ENCODE measurements at regions not wholly inside any gene's neighbourhood (a gene's known extent, or its start where the extent isn't known, plus 50 kb on each side); places are given as distances from the start of the nearest gene placed in this dataset.

DNA sequence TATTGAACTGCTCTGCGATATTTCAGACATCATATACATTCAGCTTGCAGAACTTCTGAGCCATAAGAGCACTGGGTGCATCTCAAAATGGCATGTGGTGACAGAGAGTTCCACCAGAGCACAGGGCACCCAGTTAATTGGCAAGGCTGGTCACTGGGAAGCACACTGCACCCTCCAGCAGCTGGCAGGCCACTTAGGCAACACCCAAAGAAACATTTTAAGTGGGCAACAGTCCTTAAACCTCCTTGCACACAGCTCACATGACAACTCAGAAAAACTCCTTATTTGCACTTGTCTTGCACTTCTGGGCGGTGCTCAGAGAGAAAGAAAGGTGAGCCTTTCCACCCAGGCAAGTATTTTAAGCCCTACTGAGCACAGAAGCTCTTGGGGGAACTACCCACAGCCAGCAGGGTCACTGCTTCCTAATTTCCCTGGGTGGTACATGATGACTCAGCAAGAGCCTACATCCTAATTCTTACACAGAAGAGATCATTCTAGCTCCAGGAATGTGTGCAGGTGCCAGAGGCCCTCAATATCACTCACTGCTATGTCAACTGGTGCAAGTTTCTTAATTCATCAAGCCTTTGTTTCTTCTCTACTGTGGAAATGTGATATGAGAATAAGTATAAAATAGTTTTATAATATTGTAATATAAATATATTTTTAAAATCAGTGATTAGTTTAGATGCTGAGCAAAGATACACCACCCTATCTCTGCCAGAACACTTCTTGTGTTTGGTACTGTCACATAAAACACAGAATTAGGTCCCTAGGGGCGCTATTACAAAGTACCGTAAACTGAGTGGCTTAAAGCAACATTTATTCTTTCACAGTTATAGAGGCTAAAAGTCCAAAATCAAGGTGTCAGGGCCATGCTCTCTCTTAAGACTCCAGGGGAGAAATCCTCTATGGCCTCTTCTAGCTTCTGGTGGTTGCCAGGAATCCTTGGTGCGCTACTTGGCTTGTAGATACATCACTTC is 155.1 kb upstream of the PPARGC1A start (continued):
- TF ChIP-seq, protein P1, sequence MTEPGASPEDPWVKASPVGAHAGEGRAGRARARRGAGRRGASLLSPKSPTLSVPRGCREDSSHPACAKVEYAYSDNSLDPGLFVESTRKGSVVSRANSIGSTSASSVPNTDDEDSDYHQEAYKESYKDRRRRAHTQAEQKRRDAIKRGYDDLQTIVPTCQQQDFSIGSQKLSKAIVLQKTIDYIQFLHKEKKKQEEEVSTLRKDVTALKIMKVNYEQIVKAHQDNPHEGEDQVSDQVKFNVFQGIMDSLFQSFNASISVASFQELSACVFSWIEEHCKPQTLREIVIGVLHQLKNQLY (CRISPR knock-in tag; IDR thresholded peaks at IDR 0.05) = no peak
- TF ChIP-seq MYBL2 (CRISPR knock-in tag; IDR thresholded peaks at IDR 0.05) (no peak), HMGA2 (CRISPR knock-in tag; IDR thresholded peaks at IDR 0.05) (no peak), RORB (CRISPR knock-in tag; IDR thresholded peaks at IDR 0.05) (no peak)
- TF ChIP-seq, protein P2, sequence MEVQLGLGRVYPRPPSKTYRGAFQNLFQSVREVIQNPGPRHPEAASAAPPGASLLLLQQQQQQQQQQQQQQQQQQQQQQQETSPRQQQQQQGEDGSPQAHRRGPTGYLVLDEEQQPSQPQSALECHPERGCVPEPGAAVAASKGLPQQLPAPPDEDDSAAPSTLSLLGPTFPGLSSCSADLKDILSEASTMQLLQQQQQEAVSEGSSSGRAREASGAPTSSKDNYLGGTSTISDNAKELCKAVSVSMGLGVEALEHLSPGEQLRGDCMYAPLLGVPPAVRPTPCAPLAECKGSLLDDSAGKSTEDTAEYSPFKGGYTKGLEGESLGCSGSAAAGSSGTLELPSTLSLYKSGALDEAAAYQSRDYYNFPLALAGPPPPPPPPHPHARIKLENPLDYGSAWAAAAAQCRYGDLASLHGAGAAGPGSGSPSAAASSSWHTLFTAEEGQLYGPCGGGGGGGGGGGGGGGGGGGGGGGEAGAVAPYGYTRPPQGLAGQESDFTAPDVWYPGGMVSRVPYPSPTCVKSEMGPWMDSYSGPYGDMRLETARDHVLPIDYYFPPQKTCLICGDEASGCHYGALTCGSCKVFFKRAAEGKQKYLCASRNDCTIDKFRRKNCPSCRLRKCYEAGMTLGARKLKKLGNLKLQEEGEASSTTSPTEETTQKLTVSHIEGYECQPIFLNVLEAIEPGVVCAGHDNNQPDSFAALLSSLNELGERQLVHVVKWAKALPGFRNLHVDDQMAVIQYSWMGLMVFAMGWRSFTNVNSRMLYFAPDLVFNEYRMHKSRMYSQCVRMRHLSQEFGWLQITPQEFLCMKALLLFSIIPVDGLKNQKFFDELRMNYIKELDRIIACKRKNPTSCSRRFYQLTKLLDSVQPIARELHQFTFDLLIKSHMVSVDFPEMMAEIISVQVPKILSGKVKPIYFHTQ (CRISPR knock-in tag; IDR thresholded peaks at IDR 0.05) = no peak
- TF ChIP-seq, protein P3, sequence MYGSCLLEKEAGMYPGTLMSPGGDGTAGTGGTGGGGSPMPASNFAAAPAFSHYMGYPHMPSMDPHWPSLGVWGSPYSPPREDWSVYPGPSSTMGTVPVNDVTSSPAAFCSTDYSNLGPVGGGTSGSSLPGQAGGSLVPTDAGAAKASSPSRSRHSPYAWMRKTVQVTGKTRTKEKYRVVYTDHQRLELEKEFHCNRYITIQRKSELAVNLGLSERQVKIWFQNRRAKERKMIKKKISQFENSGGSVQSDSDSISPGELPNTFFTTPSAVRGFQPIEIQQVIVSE (CRISPR knock-in tag; IDR thresholded peaks at IDR 0.05; ENCODE audit: borderline replicate concordance) = no peak

DNA sequence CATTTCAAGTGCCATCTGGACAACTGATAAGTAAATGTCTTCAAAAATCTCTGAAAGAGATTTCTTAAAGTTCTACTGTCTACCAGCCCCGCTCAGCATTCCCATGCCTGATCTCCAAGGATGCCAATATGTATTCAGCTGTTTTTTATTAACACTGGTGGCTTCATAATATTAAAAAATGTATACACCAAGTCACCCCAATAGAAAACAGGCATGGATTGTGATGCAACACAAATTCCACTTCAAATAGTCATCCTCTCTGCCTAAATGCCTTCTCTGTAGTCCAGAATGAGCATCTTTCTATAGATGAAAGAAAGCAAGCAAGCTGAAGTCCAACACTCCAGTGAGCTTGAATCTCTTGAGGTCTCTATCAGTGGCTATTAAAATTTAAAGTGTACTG is 152.2 kb upstream of the PPARGC1A start:
- no peak for DNase-seq (ENCODE audit: low spot score)
- Mint-ChIP-seq H3K4me3 (no peak overlapping the region), H3K27me3 (ENCODE audit: low read depth) (no peaks in the 10 kb centered on the region), H3K36me3 (no peaks in the 10 kb centered on the region), H3K9me3 (no peaks in the 10 kb centered on the region), H3K4me1 (no peaks in the 10 kb centered on the region), H3K27ac (no peak overlapping the region)
- TF ChIP-seq MYBL2 (CRISPR knock-in tag; IDR thresholded peaks at IDR 0.05) (no peak), FOXK1 (CRISPR knock-in tag; IDR thresholded peaks at IDR 0.05) (no peak), FOXP1 (CRISPR knock-in tag; IDR thresholded peaks at IDR 0.05; ENCODE audit: borderline replicate concordance) (no peak), ZNF232 (CRISPR knock-in tag; IDR thresholded peaks at IDR 0.05) (no peak)
- TF ChIP-seq, protein P4, sequence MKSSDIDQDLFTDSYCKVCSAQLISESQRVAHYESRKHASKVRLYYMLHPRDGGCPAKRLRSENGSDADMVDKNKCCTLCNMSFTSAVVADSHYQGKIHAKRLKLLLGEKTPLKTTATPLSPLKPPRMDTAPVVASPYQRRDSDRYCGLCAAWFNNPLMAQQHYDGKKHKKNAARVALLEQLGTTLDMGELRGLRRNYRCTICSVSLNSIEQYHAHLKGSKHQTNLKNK (CRISPR knock-in tag; IDR thresholded peaks at IDR 0.05) = no peak
- ATAC-seq = no peak
- POLR2A ChIA-PET = no interaction called here
- CTCF ChIA-PET = no interaction called here

DNA sequence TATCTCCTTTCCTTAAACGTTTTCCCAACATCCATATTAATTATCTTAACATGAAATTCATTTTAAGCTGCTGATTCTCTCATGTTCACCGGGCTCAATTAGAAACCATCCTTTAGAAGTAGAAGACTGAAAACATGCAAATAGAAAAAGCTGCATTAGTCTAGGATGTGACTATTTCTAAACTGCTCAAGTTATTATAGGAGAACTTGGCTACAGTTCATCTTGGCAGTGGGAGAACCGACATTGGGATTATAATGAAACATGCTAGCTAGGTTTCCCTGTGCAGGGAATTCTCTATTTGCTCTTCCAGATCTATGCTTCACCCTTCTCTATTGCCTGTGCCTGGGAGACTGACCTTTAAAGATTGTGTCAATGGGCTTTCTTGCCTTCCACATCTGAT is 151.0 kb upstream of the PPARGC1A start:
- no peaks in the 10 kb centered on the region for H3K9me3 Mint-ChIP-seq
- ATAC-seq = no peak
- no peaks in the 10 kb centered on the region for H3K4me1 Mint-ChIP-seq
- ChIA-PET POLR2A (no interaction called here), CTCF (no interaction called here)
- TF ChIP-seq ZNF263 (CRISPR knock-in tag; IDR thresholded peaks at IDR 0.05; ENCODE audit: low read depth) (no peak), CBFB (CRISPR knock-in tag; IDR thresholded peaks at IDR 0.05; ENCODE audit: low read depth) (no peak), IRF2 (CRISPR knock-in tag; IDR thresholded peaks at IDR 0.05; ENCODE audit: borderline replicate concordance, low read depth) (no peak)
- no peaks in the 10 kb centered on the region for H3K36me3 Mint-ChIP-seq
- no peaks in the 10 kb centered on the region for H3K27me3 Mint-ChIP-seq (ENCODE audit: low read depth)
- no peak overlapping the region for H3K27ac Mint-ChIP-seq
- no peak for DNase-seq (ENCODE audit: low spot score)
- H3K4me3 Mint-ChIP-seq = no peak overlapping the region

DNA sequence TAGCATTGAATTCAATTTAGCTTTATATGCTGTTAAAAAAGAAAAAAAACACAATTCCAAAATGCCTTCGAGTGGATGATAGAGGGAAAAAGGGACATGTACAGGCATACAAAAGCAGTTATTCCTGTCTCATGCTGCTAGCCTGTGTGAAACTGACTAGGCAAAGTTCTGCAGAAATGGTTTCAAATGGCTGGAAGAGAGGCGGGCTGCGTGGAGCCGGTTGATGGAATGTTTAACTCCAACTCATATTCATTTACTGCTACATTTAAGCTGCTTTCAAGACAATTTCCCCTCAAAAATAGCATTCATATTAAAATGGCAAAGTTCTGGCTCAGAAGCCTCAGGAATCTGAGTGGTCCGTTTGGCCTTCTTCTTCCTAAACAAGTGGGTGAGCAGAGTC is 143.8 kb upstream of the PPARGC1A start:
- ChIA-PET POLR2A (no interaction called here), CTCF (interaction anchor here (2.9 kb wide), 1 partner anchor 101 kb away, joined by 12 read pairs; no protein-coding TSS in a partner anchor)
- Mint-ChIP-seq H3K4me3 (no peak overlapping the region), H3K27ac (no peak overlapping the region), H3K4me1 (peaks cover 28% of the 10 kb centered on the region), H3K9me3 (no peaks in the 10 kb centered on the region), H3K36me3 (no peaks in the 10 kb centered on the region), H3K27me3 (ENCODE audit: low read depth) (no peaks in the 10 kb centered on the region)
- DNase-seq (ENCODE audit: low spot score) = no peak
- ATAC-seq = no peak
- no peak for TF ChIP-seq OVOL2 (CRISPR knock-in tag; IDR thresholded peaks at IDR 0.05; ENCODE audit: borderline replicate concordance)
- TF ChIP-seq, protein P1 (CRISPR knock-in tag; IDR thresholded peaks at IDR 0.05) = no peak
- TF ChIP-seq ZNF423 (CRISPR knock-in tag; IDR thresholded peaks at IDR 0.05) = no peak
- TF ChIP-seq GABPB1 (CRISPR knock-in tag; IDR thresholded peaks at IDR 0.05) = no peak
- TF ChIP-seq, protein P5, sequence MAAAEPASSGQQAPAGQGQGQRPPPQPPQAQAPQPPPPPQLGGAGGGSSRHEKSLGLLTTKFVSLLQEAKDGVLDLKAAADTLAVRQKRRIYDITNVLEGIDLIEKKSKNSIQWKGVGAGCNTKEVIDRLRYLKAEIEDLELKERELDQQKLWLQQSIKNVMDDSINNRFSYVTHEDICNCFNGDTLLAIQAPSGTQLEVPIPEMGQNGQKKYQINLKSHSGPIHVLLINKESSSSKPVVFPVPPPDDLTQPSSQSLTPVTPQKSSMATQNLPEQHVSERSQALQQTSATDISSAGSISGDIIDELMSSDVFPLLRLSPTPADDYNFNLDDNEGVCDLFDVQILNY (CRISPR knock-in tag; IDR thresholded peaks at IDR 0.05) = no peak
- no peak for TF ChIP-seq ELF4 (CRISPR knock-in tag; IDR thresholded peaks at IDR 0.05; ENCODE audit: low read depth)
- TF ChIP-seq, protein P6, sequence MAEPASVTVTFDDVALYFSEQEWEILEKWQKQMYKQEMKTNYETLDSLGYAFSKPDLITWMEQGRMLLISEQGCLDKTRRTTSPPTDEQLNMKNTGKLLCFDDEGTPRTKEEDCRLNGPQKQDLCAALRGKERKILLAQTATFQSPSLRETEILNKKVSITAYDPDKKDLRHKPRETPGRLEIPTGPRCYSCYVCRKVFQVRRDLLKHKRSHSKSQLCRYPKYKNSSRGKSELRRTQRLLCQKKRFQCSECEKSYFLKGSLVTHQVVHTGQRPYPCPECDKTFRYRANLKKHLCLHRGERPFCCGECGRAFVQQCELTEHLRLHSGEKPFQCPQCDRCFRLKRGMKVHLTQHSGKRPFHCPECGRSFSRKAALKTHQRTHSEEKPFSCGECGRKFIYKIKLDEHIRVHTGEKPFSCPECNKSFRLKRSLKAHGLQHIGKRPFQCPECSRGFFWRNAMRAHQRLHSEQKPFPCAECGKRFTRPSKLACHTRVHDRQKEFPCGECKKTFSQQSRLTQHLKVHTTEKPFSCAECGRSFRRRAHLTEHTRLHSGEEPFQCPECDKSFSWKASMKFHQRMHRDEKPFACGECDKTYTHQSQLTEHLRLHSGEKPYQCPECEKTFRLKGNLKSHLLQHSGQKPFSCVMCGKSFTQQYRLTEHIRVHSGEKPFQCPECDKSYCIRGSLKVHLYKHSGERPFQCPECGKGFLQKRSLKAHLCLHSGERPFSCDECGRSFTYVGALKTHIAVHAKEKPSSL (CRISPR knock-in tag; conservative IDR thresholded peaks at IDR 0.05) = no peak
- TF ChIP-seq ZBTB21 (CRISPR knock-in tag; IDR thresholded peaks at IDR 0.05; ENCODE audit: borderline replicate concordance) = no peak
- no peak for TF ChIP-seq JAZF1 (CRISPR knock-in tag; IDR thresholded peaks at IDR 0.05)
- no peak for TF ChIP-seq EMX1 (CRISPR knock-in tag; IDR thresholded peaks at IDR 0.05)
